Activated naive CD4-positive, alpha-beta T cell treated with anti-CD3 and anti-CD28 coated beads, Interleukin-2, amount 50 U/mL, for 72 hours (primary cell): ENCODE measurements at regions not wholly inside any gene's neighbourhood (a gene's known extent, or its start where the extent isn't known, plus 50 kb on each side); places are given as distances from the start of the nearest gene placed in this dataset.

Experiments used
- ATAC-seq, 2 donors: fragments of 150-1000 bp; cut with Tn5 transposase; 2 replicates each; pipeline ENCODE4 v1.10.0; 2021; ENCODE audit warnings: mild to moderate bottlenecking in 2 of 2, moderate library complexity in 2 of 2
- DNase-seq, 2 donors: peaks; one replicate each; pipeline ENCODE4 v3.0.0; 2021 to 2022; ENCODE audit warnings: low spot score in 2 of 2
- H3K27ac Mint-ChIP-seq, 2 donors: one replicate each; pipeline ENCODE4 v1.8.0; 2022; ENCODE audit warnings: mild to moderate bottlenecking in 2 of 2, mixed read lengths in 2 of 2
- H3K36me3 Mint-ChIP-seq, 2 donors: one replicate each; pipeline ENCODE4 v1.8.0; 2022; ENCODE audit warnings: mixed read lengths in 2 of 2
- H3K9me3 Mint-ChIP-seq, 2 donors: one replicate each; pipeline ENCODE4 v1.8.0; 2022; ENCODE audit warnings: mixed read lengths in 2 of 2

GRCh38 chrX:69293776-69294601 is 128.7 kb upstream of the PJA1 start:
- no peak for ATAC-seq
- no peaks in the 10 kb centered on the region for H3K9me3 Mint-ChIP-seq

GRCh38 chrX:69291116-69291515 is 125.9 kb upstream of the PJA1 start:
- ATAC-seq (no peak), DNase-seq (no peak)
- H3K27ac Mint-ChIP-seq = no peak overlapping the region
- H3K9me3 Mint-ChIP-seq = no peaks in the 10 kb centered on the region
- H3K36me3 Mint-ChIP-seq = no peaks in the 10 kb centered on the region

More at GRCh38 chrX:69293776-69294601, 128.7 kb upstream of the PJA1 start:
- H3K36me3 Mint-ChIP-seq = no peaks in the 10 kb centered on the region
- no peak overlapping the region for H3K27ac Mint-ChIP-seq
- no peak for DNase-seq

GRCh38 chrX:69290292-69290691 is 125.0 kb upstream of the PJA1 start:
- H3K27ac Mint-ChIP-seq = no peak overlapping the region
- ATAC-seq = no peak
- H3K9me3 Mint-ChIP-seq = no peaks in the 10 kb centered on the region
- no peak for DNase-seq
- H3K36me3 Mint-ChIP-seq = no peaks in the 10 kb centered on the region

- H3K27ac Mint-ChIP-seq = no peak overlapping the region
- ATAC-seq (no peak), DNase-seq (no peak)
- H3K36me3 Mint-ChIP-seq = no peaks in the 10 kb centered on the region
- H3K9me3 Mint-ChIP-seq = no peaks in the 10 kb centered on the region
Observed at GRCh38 chrX:69289793-69290123, 124.5 kb upstream of the PJA1 start.

- ATAC-seq (no peak), DNase-seq (no peak)
- Mint-ChIP-seq H3K27ac (no peak overlapping the region), H3K9me3 (no peaks in the 10 kb centered on the region), H3K36me3 (no peaks in the 10 kb centered on the region)
Observed at GRCh38 chrX:69289046-69289792, 124.0 kb upstream of the PJA1 start.

- Mint-ChIP-seq H3K27ac (no peak overlapping the region), H3K36me3 (no peaks in the 10 kb centered on the region), H3K9me3 (no peaks in the 10 kb centered on the region)
- no peak for ATAC-seq
- no peak for DNase-seq
Observed at GRCh38 chrX:69287095-69287494, 121.8 kb upstream of the PJA1 start.

- no peaks in the 10 kb centered on the region for H3K9me3 Mint-ChIP-seq
- DNase-seq (no peak), ATAC-seq (no peak)
- no peak overlapping the region for H3K27ac Mint-ChIP-seq
- H3K36me3 Mint-ChIP-seq = no peaks in the 10 kb centered on the region
Observed at GRCh38 chrX:69286565-69286906, 121.3 kb upstream of the PJA1 start.

GRCh38 chrX:69285881-69286564 is 120.8 kb upstream of the PJA1 start:
- ATAC-seq = peak; percentile 72 to 79
- no peaks in the 10 kb centered on the region for H3K9me3 Mint-ChIP-seq
- no peak overlapping the region for H3K27ac Mint-ChIP-seq
- H3K36me3 Mint-ChIP-seq = no peaks in the 10 kb centered on the region
- peak in 1 of 2 donors; percentile 65 for DNase-seq

- H3K9me3 Mint-ChIP-seq = no peaks in the 10 kb centered on the region
Observed at GRCh38 chrX:69285401-69285877, 120.2 kb upstream of the PJA1 start.

GRCh38 chrX:69284491-69284890 is 119.2 kb upstream of the PJA1 start:
- ATAC-seq = no peak
- DNase-seq = no peak
- Mint-ChIP-seq H3K9me3 (no peaks in the 10 kb centered on the region), H3K27ac (no peak overlapping the region), H3K36me3 (no peaks in the 10 kb centered on the region)

More at GRCh38 chrX:69285401-69285877, 120.2 kb upstream of the PJA1 start:
- Mint-ChIP-seq H3K36me3 (no peaks in the 10 kb centered on the region), H3K27ac (no peak overlapping the region)
- no peak for ATAC-seq
- DNase-seq = no peak

- no peak overlapping the region for H3K27ac Mint-ChIP-seq
- DNase-seq (no peak), ATAC-seq (no peak)
- no peaks in the 10 kb centered on the region for H3K9me3 Mint-ChIP-seq
- no peaks in the 10 kb centered on the region for H3K36me3 Mint-ChIP-seq
Observed at GRCh38 chrX:69282893-69283690, 117.8 kb upstream of the PJA1 start.

- no peaks in the 10 kb centered on the region for H3K36me3 Mint-ChIP-seq
- H3K9me3 Mint-ChIP-seq = no peaks in the 10 kb centered on the region
- ATAC-seq (no peak), DNase-seq (no peak)
- H3K27ac Mint-ChIP-seq = no peak overlapping the region
Observed at GRCh38 chrX:69280933-69281332, 115.7 kb upstream of the PJA1 start.

- no peak for DNase-seq
- no peak overlapping the region for H3K27ac Mint-ChIP-seq
- no peak for ATAC-seq
- H3K9me3 Mint-ChIP-seq = no peaks in the 10 kb centered on the region
- no peaks in the 10 kb centered on the region for H3K36me3 Mint-ChIP-seq
Observed at GRCh38 chrX:69279234-69279633, 114.0 kb upstream of the PJA1 start.

GRCh38 chrX:69278031-69278687 is 112.9 kb upstream of the PJA1 start:
- H3K36me3 Mint-ChIP-seq = no peaks in the 10 kb centered on the region
- H3K27ac Mint-ChIP-seq = no peak overlapping the region
- DNase-seq = no peak
- no peaks in the 10 kb centered on the region for H3K9me3 Mint-ChIP-seq
- no peak for ATAC-seq

- no peak for ATAC-seq
- Mint-ChIP-seq H3K27ac (no peak overlapping the region), H3K9me3 (no peaks in the 10 kb centered on the region), H3K36me3 (no peaks in the 10 kb centered on the region)
- no peak for DNase-seq
Observed at GRCh38 chrX:69277369-69277990, 112.2 kb upstream of the PJA1 start.

GRCh38 chrX:69268611-69269010 is 103.4 kb upstream of the PJA1 start:
- DNase-seq = no peak
- H3K27ac Mint-ChIP-seq = no peak overlapping the region
- no peaks in the 10 kb centered on the region for H3K36me3 Mint-ChIP-seq
- H3K9me3 Mint-ChIP-seq = no peaks in the 10 kb centered on the region
- ATAC-seq = peak in 1 of 2 donors; percentile 14
